K562 (cell line): ENCODE measurements at regions not wholly inside any gene's neighbourhood (a gene's known extent, or its start where the extent isn't known, plus 50 kb on each side); places are given as distances from the start of the nearest gene placed in this dataset.

Experiments used
- EHMT2 ChIP-seq: fragments of 450-650 bp; IDR thresholded peaks from 2 replicates; pipeline ENCODE4 v1.6.1; 2018; ENCODE audit warnings: antibody characterized with exemption
- FOXM1 ChIP-seq, 2 experiments: fragments of 450-650 bp in 1 of 2; sonication (generic) in 1 of 2; formaldehyde crosslinking in 1 of 2; IDR thresholded peaks; 2 replicates each; pipeline versions ENCODE4 v1.6.1 to v1.9.0; 2017 to 2022; ENCODE audit warnings: low read depth in 2 of 2, mild to moderate bottlenecking in 2 of 2, missing genetic modification reagents in 1 of 2, moderate library complexity in 1 of 2
- FUS ChIP-seq: fragments of 200-400 bp; formaldehyde crosslinking; optimal IDR thresholded peaks from 2 replicates; pipeline ENCODE3; 2017; ENCODE audit warnings: low read depth, low read length
- GATA2 ChIP-seq: sonication (generic); formaldehyde crosslinking; IDR thresholded peaks from 2 replicates; pipeline ENCODE4 v1.4.0; 2020; ENCODE audit warnings: mild to moderate bottlenecking, missing genetic modification reagents
- KDM5B ChIP-seq: fragments of 200-600 bp; sonication (generic); IDR thresholded peaks from 2 replicates; pipeline ENCODE4 v1.6.1; 2012; ENCODE audit warnings: low read depth, mild to moderate bottlenecking, moderate library complexity, low read length, control low read depth, inconsistent platforms; ENCODE audit not compliant: insufficient replicate concordance
- NFXL1 ChIP-seq: fragments of 450-650 bp; formaldehyde crosslinking; IDR thresholded peaks from 2 replicates; pipeline ENCODE4 v1.4.0; 2021; ENCODE audit warnings: mild to moderate bottlenecking
- NUFIP1 ChIP-seq: fragments of 450-650 bp; IDR thresholded peaks from 2 replicates; pipeline ENCODE4 v1.6.1; 2018; ENCODE audit not compliant: partially characterized antibody
- POLR2H ChIP-seq: IDR thresholded peaks from 2 replicates; pipeline ENCODE4 v1.6.1; 2016; ENCODE audit warnings: missing genetic modification characterization, low read depth, mild to moderate bottlenecking, control low read depth, missing compliant biosample characterization, moderate library complexity
- PTRF ChIP-seq: fragments of 450-650 bp; IDR thresholded peaks from 2 replicates; pipeline ENCODE4 v1.6.1; 2016; ENCODE audit warnings: mild to moderate bottlenecking, missing genetic modification characterization, missing compliant biosample characterization
- SETDB1 ChIP-seq: IDR thresholded peaks from one replicate; pipeline ENCODE4 v1.6.1; 2012; ENCODE audit warnings: low read length, control low read depth, inconsistent platforms
- SIRT6 ChIP-seq: IDR thresholded peaks from one replicate; pipeline ENCODE4 v1.6.1; 2012; ENCODE audit warnings: low read depth, mild to moderate bottlenecking, control low read depth, inconsistent platforms, low read length, moderate library complexity
- SMARCB1 ChIP-seq: IDR thresholded peaks from 2 replicates; pipeline ENCODE4 v1.6.1; 2011; ENCODE audit warnings: improper control_type of control experiment, low read depth; ENCODE audit not compliant: insufficient read length
- SRSF3 ChIP-seq: fragments of 200-400 bp; formaldehyde crosslinking; IDR thresholded peaks from 2 replicates; pipeline ENCODE4 v1.6.1; 2016; ENCODE audit warnings: mild to moderate bottlenecking, low read length, moderate library complexity; ENCODE audit not compliant: insufficient read depth
- TCF7 ChIP-seq: sonication (generic); IDR thresholded peaks from 2 replicates; pipeline ENCODE4 v1.6.1; 2016; ENCODE audit warnings: antibody characterized with exemption, borderline replicate concordance
- TGIF2 ChIP-seq: sonication (generic); formaldehyde crosslinking; IDR thresholded peaks from 2 replicates; pipeline ENCODE4 v1.8.1; 2022; ENCODE audit warnings: mild to moderate bottlenecking, missing genetic modification reagents, moderate library complexity
- THRAP3 ChIP-seq: fragments of 450-650 bp; IDR thresholded peaks from 2 replicates; pipeline ENCODE4 v1.6.1; 2016; ENCODE audit warnings: mild to moderate bottlenecking, inconsistent platforms, borderline replicate concordance
- TSC22D4 ChIP-seq: fragments of 450-650 bp; IDR thresholded peaks from 2 replicates; pipeline ENCODE4 v1.6.1; 2016; ENCODE audit warnings: missing genetic modification characterization, missing biosample characterization, control low read depth
- ZNF140 ChIP-seq: fragments of 250-450 bp; sonication (Bioruptor Pico); IDR thresholded peaks from 2 replicates; pipeline ENCODE4 v1.8.0; 2021; ENCODE audit warnings: moderate library complexity, mild to moderate bottlenecking, inconsistent platforms
- ZNF707 ChIP-seq: fragments of 250-450 bp; sonication (Bioruptor Pico); conservative IDR thresholded peaks from 2 replicates; pipeline ENCODE4 v1.8.0; 2022; ENCODE audit warnings: inconsistent platforms, mild to moderate bottlenecking, moderate library complexity
- TF ChIP-seq, protein P1 (sequence below): fragments of 450-650 bp; formaldehyde crosslinking; IDR thresholded peaks from 2 replicates; pipeline ENCODE4 v1.4.0; 2022; ENCODE audit warnings: missing genetic modification characterization
- TF ChIP-seq, protein P2 (sequence below): sonication (generic); formaldehyde crosslinking; IDR thresholded peaks from 2 replicates; pipeline ENCODE4 v1.8.1; 2023; ENCODE audit warnings: mild to moderate bottlenecking, missing genetic modification reagents
- TF ChIP-seq, protein P3 (sequence below): sonication (generic); formaldehyde crosslinking; IDR thresholded peaks from 2 replicates; pipeline ENCODE4 v1.8.0; 2023; ENCODE audit warnings: mild to moderate bottlenecking, missing genetic modification reagents
- TF ChIP-seq, protein P4 (sequence below): fragments of 250-450 bp; sonication (Bioruptor Pico); IDR thresholded peaks from 2 replicates; pipeline ENCODE4 v1.4.0; 2020
- TF ChIP-seq, protein P5 (sequence below): fragments of 250-450 bp; sonication (Bioruptor Pico); IDR thresholded peaks from 2 replicates; pipeline ENCODE4 v1.5.0; 2021

DNA sequence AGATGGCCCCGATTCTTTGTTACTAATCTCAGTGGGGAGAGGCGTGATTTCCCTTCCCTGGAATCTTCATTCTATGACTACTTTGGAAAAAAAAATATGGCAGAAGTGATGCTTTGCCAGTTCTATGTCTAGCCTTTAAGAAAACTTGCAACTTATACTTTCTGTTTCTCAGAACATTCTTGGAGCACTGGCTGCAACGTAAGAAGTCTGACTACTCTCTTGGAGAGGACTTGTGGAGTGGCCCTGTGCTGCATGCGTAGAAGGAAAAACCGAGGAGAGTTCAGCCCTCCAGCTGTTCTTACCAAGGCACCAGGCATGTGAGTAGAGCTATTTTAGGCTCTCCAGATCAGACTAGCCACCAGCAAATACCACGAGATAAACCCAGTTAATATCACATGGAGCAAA, 77.6 kb upstream of the STXBP5 start (continued):
- TF ChIP-seq EHMT2 (no peak), GATA2 (CRISPR knock-in tag) (no peak), TSC22D4 (no peak), TGIF2 (no peak), POLR2H (tag) (no peak), THRAP3 (no peak), SMARCB1 (no peak), PTRF (tag) (no peak), SRSF3 (no peak), FOXM1 (IDR thresholded peaks at IDR 0.05; ENCODE audit: low read depth) (no peak), FOXM1 (CRISPR knock-in tag; IDR thresholded peaks at IDR 0.05; ENCODE audit: low read depth) (no peak), TCF7 (no peak), NUFIP1 (no peak), KDM5B (no peak), SETDB1 (no peak), SIRT6 (no peak), ZNF140 (CRISPR knock-in tag) (no peak), FUS (no peak), ZNF707 (CRISPR knock-in tag) (no peak), NFXL1 (no peak)
- TF ChIP-seq, protein P1, sequence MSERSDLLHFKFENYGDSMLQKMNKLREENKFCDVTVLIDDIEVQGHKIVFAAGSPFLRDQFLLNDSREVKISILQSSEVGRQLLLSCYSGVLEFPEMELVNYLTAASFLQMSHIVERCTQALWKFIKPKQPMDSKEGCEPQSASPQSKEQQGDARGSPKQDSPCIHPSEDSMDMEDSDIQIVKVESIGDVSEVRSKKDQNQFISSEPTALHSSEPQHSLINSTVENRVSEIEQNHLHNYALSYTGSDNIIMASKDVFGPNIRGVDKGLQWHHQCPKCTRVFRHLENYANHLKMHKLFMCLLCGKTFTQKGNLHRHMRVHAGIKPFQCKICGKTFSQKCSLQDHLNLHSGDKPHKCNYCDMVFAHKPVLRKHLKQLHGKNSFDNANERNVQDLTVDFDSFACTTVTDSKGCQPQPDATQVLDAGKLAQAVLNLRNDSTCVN (CRISPR knock-in tag) = no peak
- TF ChIP-seq, protein P2, sequence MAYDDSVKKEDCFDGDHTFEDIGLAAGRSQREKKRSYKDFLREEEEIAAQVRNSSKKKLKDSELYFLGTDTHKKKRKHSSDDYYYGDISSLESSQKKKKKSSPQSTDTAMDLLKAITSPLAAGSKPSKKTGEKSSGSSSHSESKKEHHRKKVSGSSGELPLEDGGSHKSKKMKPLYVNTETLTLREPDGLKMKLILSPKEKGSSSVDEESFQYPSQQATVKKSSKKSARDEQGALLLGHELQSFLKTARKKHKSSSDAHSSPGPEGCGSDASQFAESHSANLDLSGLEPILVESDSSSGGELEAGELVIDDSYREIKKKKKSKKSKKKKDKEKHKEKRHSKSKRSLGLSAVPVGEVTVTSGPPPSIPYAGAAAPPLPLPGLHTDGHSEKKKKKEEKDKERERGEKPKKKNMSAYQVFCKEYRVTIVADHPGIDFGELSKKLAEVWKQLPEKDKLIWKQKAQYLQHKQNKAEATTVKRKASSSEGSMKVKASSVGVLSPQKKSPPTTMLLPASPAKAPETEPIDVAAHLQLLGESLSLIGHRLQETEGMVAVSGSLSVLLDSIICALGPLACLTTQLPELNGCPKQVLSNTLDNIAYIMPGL = no peak
- TF ChIP-seq, protein P3, sequence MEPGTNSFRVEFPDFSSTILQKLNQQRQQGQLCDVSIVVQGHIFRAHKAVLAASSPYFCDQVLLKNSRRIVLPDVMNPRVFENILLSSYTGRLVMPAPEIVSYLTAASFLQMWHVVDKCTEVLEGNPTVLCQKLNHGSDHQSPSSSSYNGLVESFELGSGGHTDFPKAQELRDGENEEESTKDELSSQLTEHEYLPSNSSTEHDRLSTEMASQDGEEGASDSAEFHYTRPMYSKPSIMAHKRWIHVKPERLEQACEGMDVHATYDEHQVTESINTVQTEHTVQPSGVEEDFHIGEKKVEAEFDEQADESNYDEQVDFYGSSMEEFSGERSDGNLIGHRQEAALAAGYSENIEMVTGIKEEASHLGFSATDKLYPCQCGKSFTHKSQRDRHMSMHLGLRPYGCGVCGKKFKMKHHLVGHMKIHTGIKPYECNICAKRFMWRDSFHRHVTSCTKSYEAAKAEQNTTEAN (CRISPR knock-in tag) = no peak
- TF ChIP-seq, protein P4, sequence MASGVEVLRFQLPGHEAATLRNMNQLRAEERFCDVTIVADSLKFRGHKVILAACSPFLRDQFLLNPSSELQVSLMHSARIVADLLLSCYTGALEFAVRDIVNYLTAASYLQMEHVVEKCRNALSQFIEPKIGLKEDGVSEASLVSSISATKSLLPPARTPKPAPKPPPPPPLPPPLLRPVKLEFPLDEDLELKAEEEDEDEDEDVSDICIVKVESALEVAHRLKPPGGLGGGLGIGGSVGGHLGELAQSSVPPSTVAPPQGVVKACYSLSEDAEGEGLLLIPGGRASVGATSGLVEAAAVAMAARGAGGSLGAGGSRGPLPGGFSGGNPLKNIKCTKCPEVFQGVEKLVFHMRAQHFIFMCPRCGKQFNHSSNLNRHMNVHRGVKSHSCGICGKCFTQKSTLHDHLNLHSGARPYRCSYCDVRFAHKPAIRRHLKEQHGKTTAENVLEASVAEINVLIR (CRISPR knock-in tag) = 0 out of 2 replicates have a peak, but pooled peaks have one; percentile 16
- TF ChIP-seq, protein P5, sequence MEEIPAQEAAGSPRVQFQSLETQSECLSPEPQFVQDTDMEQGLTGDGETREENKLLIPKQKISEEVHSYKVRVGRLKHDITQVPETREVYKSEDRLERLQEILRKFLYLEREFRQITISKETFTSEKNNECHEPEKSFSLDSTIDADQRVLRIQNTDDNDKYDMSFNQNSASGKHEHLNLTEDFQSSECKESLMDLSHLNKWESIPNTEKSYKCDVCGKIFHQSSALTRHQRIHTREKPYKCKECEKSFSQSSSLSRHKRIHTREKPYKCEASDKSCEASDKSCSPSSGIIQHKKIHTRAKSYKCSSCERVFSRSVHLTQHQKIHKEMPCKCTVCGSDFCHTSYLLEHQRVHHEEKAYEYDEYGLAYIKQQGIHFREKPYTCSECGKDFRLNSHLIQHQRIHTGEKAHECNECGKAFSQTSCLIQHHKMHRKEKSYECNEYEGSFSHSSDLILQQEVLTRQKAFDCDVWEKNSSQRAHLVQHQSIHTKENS = no peak
